ENCODE measurements at regions not wholly inside any gene's neighbourhood (a gene's known extent, or its start where the extent isn't known, plus 50 kb on each side); places are given as distances from the start of the nearest gene placed in this dataset.

DNA sequence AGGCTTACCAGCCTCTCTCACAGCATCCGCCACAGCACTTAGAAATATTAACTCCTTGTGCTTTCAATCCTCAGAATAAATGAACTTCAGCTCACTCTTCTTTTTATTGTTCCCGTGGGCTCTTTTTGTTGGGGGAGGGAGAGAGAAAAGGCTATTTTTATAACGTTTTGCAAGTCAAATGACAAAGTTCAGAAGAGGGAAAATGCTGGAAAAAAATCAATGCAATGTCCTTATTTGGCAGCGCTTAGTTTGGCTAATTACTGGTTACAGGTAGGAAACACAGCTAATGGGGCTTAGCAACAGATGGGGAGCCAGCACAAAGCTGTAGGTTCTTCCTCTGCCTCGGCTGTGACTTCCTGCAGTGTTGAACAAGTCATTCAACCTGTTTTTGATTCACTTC is 1067.0 kb upstream of the MAP3K7 start:
- DNase-seq (ENCODE audit: low read depth), result no peak
- TF ChIP-seq CTCF (conservative IDR thresholded peaks at IDR 0.05; ENCODE audit: low read depth, low read length), result no peak
- H3K4me3 ChIP-seq (ENCODE audit: low read depth, low read length), result no peak overlapping the region

DNA sequence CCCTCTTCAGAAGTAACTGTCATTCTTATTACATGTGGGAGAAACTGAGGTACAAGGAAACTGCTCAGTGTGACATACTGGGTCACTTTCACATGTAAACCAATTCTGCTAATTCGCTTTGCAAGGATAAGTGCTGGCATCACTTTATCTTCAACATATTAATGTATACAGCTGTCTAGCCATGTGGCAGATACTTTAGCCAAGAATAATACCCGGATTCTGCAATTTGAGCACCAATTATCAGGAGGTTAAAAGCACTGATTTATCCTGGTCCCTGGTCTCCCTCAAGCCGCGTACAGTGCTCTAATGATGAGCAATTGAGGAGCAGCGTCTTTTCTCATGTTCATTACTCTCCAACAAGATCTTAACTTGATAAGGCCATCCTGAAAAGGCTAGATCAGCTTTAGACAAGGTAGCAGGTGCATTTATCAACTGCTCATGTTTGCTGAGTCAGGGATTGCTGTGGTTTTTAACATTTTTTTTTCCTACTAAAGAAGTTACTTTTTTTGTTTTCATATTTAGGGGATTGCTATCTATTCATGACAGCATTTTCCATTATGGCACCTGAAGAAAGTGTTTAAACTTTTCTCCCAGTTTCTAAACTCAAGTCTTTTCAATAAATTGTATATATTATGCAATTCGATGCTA is 1066.3 kb upstream of the MAP3K7 start:
- no peak for TF ChIP-seq CTCF (conservative IDR thresholded peaks at IDR 0.05; ENCODE audit: low read depth, low read length)
- no peak overlapping the region for H3K4me3 ChIP-seq (ENCODE audit: low read depth, low read length)
- DNase-seq (ENCODE audit: low read depth), result no peak

DNA sequence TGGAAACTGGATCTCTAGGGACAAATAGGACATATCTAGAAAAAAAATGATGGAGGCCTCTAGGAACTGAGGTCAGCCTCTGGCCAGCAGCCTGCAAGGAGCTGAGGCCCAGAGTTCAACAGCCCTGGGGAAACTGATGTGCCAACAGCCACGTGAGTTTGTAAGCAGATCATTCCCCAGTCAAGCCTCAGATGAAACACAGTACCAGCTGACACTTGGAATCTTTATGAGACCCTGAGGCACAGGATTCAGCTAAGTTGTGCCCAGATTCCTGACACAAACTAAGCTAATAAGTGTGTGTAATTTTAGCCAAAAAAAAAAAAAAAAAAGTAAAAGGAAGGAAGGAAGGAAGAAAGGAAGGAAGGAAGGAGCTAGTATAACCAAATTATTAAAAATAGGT is 1059.8 kb upstream of the MAP3K7 start:
- no peak overlapping the region for H3K4me3 ChIP-seq (ENCODE audit: low read depth, low read length)
- DNase-seq (ENCODE audit: low read depth), result no peak
- no peak for TF ChIP-seq CTCF (conservative IDR thresholded peaks at IDR 0.05; ENCODE audit: low read depth, low read length)

- TF ChIP-seq CTCF (conservative IDR thresholded peaks at IDR 0.05; ENCODE audit: low read depth, low read length), result no peak
- no peak for DNase-seq (ENCODE audit: low read depth)
- H3K4me3 ChIP-seq (ENCODE audit: low read depth, low read length), result no peak overlapping the region
These were observed 1058.9 kb upstream of the MAP3K7 start for GRCh38 chr6:91645811-91646210.

DNA sequence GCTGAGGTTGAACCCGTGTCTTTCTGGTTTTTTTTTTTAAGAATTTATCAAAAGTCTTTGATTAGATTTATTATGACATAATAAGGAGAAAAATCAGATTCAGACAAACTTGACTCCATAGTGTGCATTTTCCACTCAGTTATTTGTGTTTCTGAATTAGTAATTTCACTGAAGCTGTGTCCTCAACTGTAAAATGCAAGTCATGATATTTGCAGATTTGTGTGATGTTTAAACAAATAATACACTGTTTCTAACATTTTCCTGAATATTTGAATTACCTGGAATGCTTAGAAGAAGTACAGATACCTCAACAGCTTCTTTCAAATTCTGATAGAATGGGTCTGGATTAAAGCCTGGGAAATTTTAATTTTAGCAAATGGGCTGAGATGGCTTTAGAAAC is 1050.3 kb upstream of the MAP3K7 start:
- TF ChIP-seq CTCF (conservative IDR thresholded peaks at IDR 0.05; ENCODE audit: low read depth, low read length), result no peak

DNA sequence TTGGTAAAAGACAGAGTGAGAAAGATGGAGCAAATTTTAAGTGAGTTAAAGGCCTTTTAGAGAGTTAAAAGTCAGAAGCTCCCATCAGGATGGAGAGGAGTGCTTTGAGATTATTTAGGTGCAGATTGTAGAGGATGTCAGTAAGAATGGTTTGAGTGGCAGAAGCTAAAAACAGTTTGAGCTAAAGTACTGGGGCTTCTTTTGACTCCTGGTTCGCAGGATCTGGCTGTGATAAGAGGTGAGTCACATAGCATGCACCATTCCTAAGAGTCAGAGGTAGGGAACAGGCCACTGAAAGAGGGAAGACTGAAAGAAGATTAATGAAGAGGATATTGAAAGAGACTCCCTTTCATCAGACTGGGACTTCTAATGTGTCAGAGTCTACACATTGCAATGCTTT is 1047.9 kb upstream of the MAP3K7 start:
- no peak for TF ChIP-seq CTCF (conservative IDR thresholded peaks at IDR 0.05; ENCODE audit: low read depth, low read length)
- H3K4me3 ChIP-seq (ENCODE audit: low read depth, low read length), result no peak overlapping the region
- DNase-seq (ENCODE audit: low read depth), result no peak

More for the DNA sequence above, 1050.3 kb upstream of the MAP3K7 start:
- no peak for DNase-seq (ENCODE audit: low read depth)
- no peak overlapping the region for H3K4me3 ChIP-seq (ENCODE audit: low read depth, low read length)

GRCh38 chr6:91633374-91634111 is 1046.7 kb upstream of the MAP3K7 start:
- no peak overlapping the region for H3K4me3 ChIP-seq (ENCODE audit: low read depth, low read length)
- no peak for TF ChIP-seq CTCF (conservative IDR thresholded peaks at IDR 0.05; ENCODE audit: low read depth, low read length)
- no peak for DNase-seq (ENCODE audit: low read depth)

Measured in epithelial cell of proximal tubule (primary cell).